GM20431 (cell line): ENCODE measurements at regions not wholly inside any gene's neighbourhood (a gene's known extent, or its start where the extent isn't known, plus 50 kb on each side); places are given as distances from the start of the nearest gene placed in this dataset.

Experiments used
- in situ Hi-C: fragments of 300-500 bp; cut with MseI, MboI; formaldehyde crosslinking; loops from one replicate; pipeline ENCODE4 v1.15.0; 2020; ENCODE audit warnings: low sequenced_read_pairs; ENCODE audit not compliant: unreplicated experiment

- in situ Hi-C loops, result loop anchor here (25.0 kb wide), 1 partner anchor 719 kb away; no protein-coding TSS in a partner anchor
Observed at GRCh38 chr16:52906281-52906680, 146.4 kb downstream of the CHD9NB start.

GRCh38 chr16:52896478-52897164, 156.1 kb downstream of the CHD9NB start:
- in situ Hi-C loops, result no loop called here

- in situ Hi-C loops, result no loop called here
Observed at GRCh38 chr16:52874042-52874441, 178.7 kb downstream of the CHD9NB start.

- in situ Hi-C loops, result no loop called here
Observed at GRCh38 chr16:52872731-52873130, 180.0 kb downstream of the CHD9NB start.

GRCh38 chr16:52871481-52871880, 181.2 kb downstream of the CHD9NB start:
- in situ Hi-C loops, result no loop called here

GRCh38 chr16:52869243-52869642, 183.5 kb downstream of the CHD9NB start:
- in situ Hi-C loops, result no loop called here

GRCh38 chr16:52863000-52863399, 189.7 kb downstream of the CHD9NB start:
- in situ Hi-C loops, result no loop called here

GRCh38 chr16:52861614-52862022, 191.1 kb downstream of the CHD9NB start:
- in situ Hi-C loops, result no loop called here

GRCh38 chr16:52855463-52855862, 197.2 kb downstream of the CHD9NB start:
- in situ Hi-C loops, result no loop called here

GRCh38 chr16:52852978-52853377, 199.7 kb downstream of the CHD9NB start:
- in situ Hi-C loops, result no loop called here

- in situ Hi-C loops, result no loop called here
Observed at GRCh38 chr16:52851211-52851740, 201.4 kb downstream of the CHD9NB start.

- in situ Hi-C loops, result no loop called here
Observed at GRCh38 chr16:52843381-52843780, 209.3 kb downstream of the CHD9NB start.

- in situ Hi-C loops, result no loop called here
Observed at GRCh38 chr16:52837251-52837650, 215.4 kb downstream of the CHD9NB start.

- in situ Hi-C loops, result no loop called here
Observed at GRCh38 chr16:52834736-52835465, 217.8 kb downstream of the CHD9NB start.

GRCh38 chr16:52832771-52833170, 219.9 kb downstream of the CHD9NB start:
- in situ Hi-C loops, result no loop called here

GRCh38 chr16:52827456-52827855, 225.2 kb downstream of the CHD9NB start:
- in situ Hi-C loops, result no loop called here

- in situ Hi-C loops, result no loop called here
Observed at GRCh38 chr16:52825892-52826291, 226.8 kb downstream of the CHD9NB start.

- in situ Hi-C loops, result no loop called here
Observed at GRCh38 chr16:52819808-52820207, 232.9 kb downstream of the CHD9NB start.

GRCh38 chr16:52819405-52819804, 233.3 kb downstream of the CHD9NB start:
- in situ Hi-C loops, result no loop called here

- in situ Hi-C loops, result no loop called here
Observed at GRCh38 chr16:52817696-52818095, 235.0 kb downstream of the CHD9NB start.

- in situ Hi-C loops, result no loop called here
Observed at GRCh38 chr16:52816993-52817392, 235.7 kb downstream of the CHD9NB start.
